ENCODE measurements at regions not wholly inside any gene's neighbourhood (a gene's known extent, or its start where the extent isn't known, plus 50 kb on each side); places are given as distances from the start of the nearest gene placed in this dataset.

- no peaks in the 10 kb centered on the region for H3K4me1 Mint-ChIP-seq
- H3K9me3 Mint-ChIP-seq, result no peaks in the 10 kb centered on the region
- no peaks in the 10 kb centered on the region for H3K36me3 Mint-ChIP-seq (ENCODE audit: insufficient read depth)
- H3K27me3 Mint-ChIP-seq, result peaks cover 42% of the 10 kb centered on the region
- no peak overlapping the region for H3K4me3 Mint-ChIP-seq
- ATAC-seq (replicated peaks; ENCODE audit: extremely low read depth, poor library complexity, severe bottlenecking), result no peak
- H3K27ac Mint-ChIP-seq (ENCODE audit: low read depth), result no peak overlapping the region
- no peak for DNase-seq (ENCODE audit: low spot score in 2 of 2)
Observed at GRCh38 chr20:24353135-24353690, 116.2 kb upstream of the SYNDIG1 start.

- no peak for DNase-seq (ENCODE audit: low spot score in 2 of 2)
- Mint-ChIP-seq H3K36me3 (ENCODE audit: insufficient read depth) (no peaks in the 10 kb centered on the region), H3K9me3 (no peaks in the 10 kb centered on the region), H3K27me3 (peaks cover 21% of the 10 kb centered on the region), H3K27ac (ENCODE audit: low read depth) (no peak overlapping the region), H3K4me3 (no peak overlapping the region), H3K4me1 (no peaks in the 10 kb centered on the region)
- no peak for ATAC-seq (replicated peaks; ENCODE audit: extremely low read depth, poor library complexity, severe bottlenecking)
Observed at GRCh38 chr20:24350923-24351368, 118.5 kb upstream of the SYNDIG1 start.

GRCh38 chr20:24341781-24342180 lies 127.6 kb upstream of the SYNDIG1 start:
- H3K4me3 Mint-ChIP-seq, result no peak overlapping the region
- H3K4me1 Mint-ChIP-seq, result no peaks in the 10 kb centered on the region
- H3K36me3 Mint-ChIP-seq (ENCODE audit: insufficient read depth), result no peaks in the 10 kb centered on the region
- H3K27me3 Mint-ChIP-seq, result peaks cover 50% of the 10 kb centered on the region
- DNase-seq (ENCODE audit: low spot score in 2 of 2) (no peak), ATAC-seq (replicated peaks; ENCODE audit: extremely low read depth, poor library complexity, severe bottlenecking) (no peak)
- no peaks in the 10 kb centered on the region for H3K9me3 Mint-ChIP-seq
- H3K27ac Mint-ChIP-seq (ENCODE audit: low read depth), result no peak overlapping the region

- peaks cover 50% of the 10 kb centered on the region for H3K27me3 Mint-ChIP-seq
- H3K4me1 Mint-ChIP-seq, result no peaks in the 10 kb centered on the region
- H3K27ac Mint-ChIP-seq (ENCODE audit: low read depth), result no peak overlapping the region
- H3K9me3 Mint-ChIP-seq, result no peaks in the 10 kb centered on the region
- no peak overlapping the region for H3K4me3 Mint-ChIP-seq
- no peak for ATAC-seq (replicated peaks; ENCODE audit: extremely low read depth, poor library complexity, severe bottlenecking)
- H3K36me3 Mint-ChIP-seq (ENCODE audit: insufficient read depth), result no peaks in the 10 kb centered on the region
- no peak for DNase-seq (ENCODE audit: low spot score in 2 of 2)
Observed at GRCh38 chr20:24340933-24341332, 128.5 kb upstream of the SYNDIG1 start.

GRCh38 chr20:24339210-24339641 lies 130.2 kb upstream of the SYNDIG1 start:
- Mint-ChIP-seq H3K36me3 (ENCODE audit: insufficient read depth) (no peaks in the 10 kb centered on the region), H3K27ac (ENCODE audit: low read depth) (no peak overlapping the region), H3K4me3 (no peak overlapping the region), H3K9me3 (no peaks in the 10 kb centered on the region), H3K4me1 (no peaks in the 10 kb centered on the region), H3K27me3 (peaks cover 38% of the 10 kb centered on the region)
- DNase-seq (ENCODE audit: low spot score in 2 of 2) (no peak), ATAC-seq (replicated peaks; ENCODE audit: extremely low read depth, poor library complexity, severe bottlenecking) (no peak)

- Mint-ChIP-seq H3K36me3 (ENCODE audit: insufficient read depth) (no peaks in the 10 kb centered on the region), H3K27ac (ENCODE audit: low read depth) (no peak overlapping the region), H3K4me1 (no peaks in the 10 kb centered on the region), H3K4me3 (no peak overlapping the region), H3K27me3 (peaks cover 40% of the 10 kb centered on the region), H3K9me3 (no peaks in the 10 kb centered on the region)
- ATAC-seq (replicated peaks; ENCODE audit: extremely low read depth, poor library complexity, severe bottlenecking) (no peak), DNase-seq (ENCODE audit: low spot score in 2 of 2) (no peak)
Observed at GRCh38 chr20:24337551-24337950, 131.9 kb upstream of the SYNDIG1 start.

GRCh38 chr20:24337069-24337468 lies 132.4 kb upstream of the SYNDIG1 start:
- Mint-ChIP-seq H3K9me3 (no peaks in the 10 kb centered on the region), H3K4me3 (no peak overlapping the region), H3K27ac (ENCODE audit: low read depth) (no peak overlapping the region), H3K4me1 (no peaks in the 10 kb centered on the region), H3K27me3 (peaks cover 44% of the 10 kb centered on the region), H3K36me3 (ENCODE audit: insufficient read depth) (no peaks in the 10 kb centered on the region)
- no peak for ATAC-seq (replicated peaks; ENCODE audit: extremely low read depth, poor library complexity, severe bottlenecking)
- DNase-seq (ENCODE audit: low spot score in 2 of 2), result no peak

- DNase-seq (ENCODE audit: low spot score in 2 of 2) (no peak), ATAC-seq (replicated peaks; ENCODE audit: extremely low read depth, poor library complexity, severe bottlenecking) (no peak)
- Mint-ChIP-seq H3K27ac (ENCODE audit: low read depth) (no peak overlapping the region), H3K4me1 (no peaks in the 10 kb centered on the region), H3K4me3 (no peak overlapping the region), H3K36me3 (ENCODE audit: insufficient read depth) (no peaks in the 10 kb centered on the region), H3K9me3 (no peaks in the 10 kb centered on the region), H3K27me3 (peaks cover 25% of the 10 kb centered on the region)
Observed at GRCh38 chr20:24334830-24335229, 134.6 kb upstream of the SYNDIG1 start.

- Mint-ChIP-seq H3K4me1 (no peaks in the 10 kb centered on the region), H3K27ac (ENCODE audit: low read depth) (no peak overlapping the region), H3K4me3 (no peak overlapping the region), H3K27me3 (peaks cover 16% of the 10 kb centered on the region), H3K9me3 (no peaks in the 10 kb centered on the region), H3K36me3 (ENCODE audit: insufficient read depth) (no peaks in the 10 kb centered on the region)
- ATAC-seq (replicated peaks; ENCODE audit: extremely low read depth, poor library complexity, severe bottlenecking) (no peak), DNase-seq (ENCODE audit: low spot score in 2 of 2) (no peak)
Observed at GRCh38 chr20:24332956-24333355, 136.5 kb upstream of the SYNDIG1 start.

GRCh38 chr20:24331939-24332338 lies 137.5 kb upstream of the SYNDIG1 start:
- H3K27me3 Mint-ChIP-seq, result peaks cover 25% of the 10 kb centered on the region
- no peak for DNase-seq (ENCODE audit: low spot score in 2 of 2)
- ATAC-seq (replicated peaks; ENCODE audit: extremely low read depth, poor library complexity, severe bottlenecking), result no peak
- no peaks in the 10 kb centered on the region for H3K36me3 Mint-ChIP-seq (ENCODE audit: insufficient read depth)
- H3K27ac Mint-ChIP-seq (ENCODE audit: low read depth), result no peak overlapping the region
- no peaks in the 10 kb centered on the region for H3K4me1 Mint-ChIP-seq
- no peak overlapping the region for H3K4me3 Mint-ChIP-seq
- H3K9me3 Mint-ChIP-seq, result no peaks in the 10 kb centered on the region

GRCh38 chr20:24328901-24329300 lies 140.5 kb upstream of the SYNDIG1 start:
- ATAC-seq (replicated peaks; ENCODE audit: extremely low read depth, poor library complexity, severe bottlenecking) (no peak), DNase-seq (ENCODE audit: low spot score in 2 of 2) (no peak)
- H3K4me1 Mint-ChIP-seq, result no peaks in the 10 kb centered on the region
- no peaks in the 10 kb centered on the region for H3K9me3 Mint-ChIP-seq
- H3K36me3 Mint-ChIP-seq (ENCODE audit: insufficient read depth), result no peaks in the 10 kb centered on the region
- H3K4me3 Mint-ChIP-seq, result no peak overlapping the region
- H3K27ac Mint-ChIP-seq (ENCODE audit: low read depth), result no peak overlapping the region
- H3K27me3 Mint-ChIP-seq, result peaks cover 46% of the 10 kb centered on the region

- DNase-seq (ENCODE audit: low spot score in 2 of 2), result no peak
- no peak for ATAC-seq (replicated peaks; ENCODE audit: extremely low read depth, poor library complexity, severe bottlenecking)
Observed at GRCh38 chr20:24321973-24322372, 147.5 kb upstream of the SYNDIG1 start.

GRCh38 chr20:24318569-24319352 lies 150.7 kb upstream of the SYNDIG1 start:
- Mint-ChIP-seq H3K36me3 (ENCODE audit: insufficient read depth) (no peaks in the 10 kb centered on the region), H3K27ac (ENCODE audit: low read depth) (no peak overlapping the region), H3K27me3 (peaks cover 17% of the 10 kb centered on the region), H3K4me1 (no peaks in the 10 kb centered on the region), H3K4me3 (no peak overlapping the region), H3K9me3 (no peaks in the 10 kb centered on the region)
- ATAC-seq (replicated peaks; ENCODE audit: extremely low read depth, poor library complexity, severe bottlenecking) (no peak), DNase-seq (ENCODE audit: low spot score in 2 of 2) (no peak)

More at GRCh38 chr20:24321973-24322372, 147.5 kb upstream of the SYNDIG1 start:
- no peaks in the 10 kb centered on the region for H3K4me1 Mint-ChIP-seq
- no peak overlapping the region for H3K27ac Mint-ChIP-seq (ENCODE audit: low read depth)
- H3K4me3 Mint-ChIP-seq, result no peak overlapping the region
- peaks cover 37% of the 10 kb centered on the region for H3K27me3 Mint-ChIP-seq
- H3K36me3 Mint-ChIP-seq (ENCODE audit: insufficient read depth), result no peaks in the 10 kb centered on the region
- no peaks in the 10 kb centered on the region for H3K9me3 Mint-ChIP-seq
